Pancreas (tissue), 10 donors: ENCODE measurements at regions not wholly inside any gene's neighbourhood (a gene's known extent, or its start where the extent isn't known, plus 50 kb on each side); places are given as distances from the start of the nearest gene placed in this dataset.

Experiments
- ATAC-seq, 4 donors: fragments of 200-7000 bp; cut with Tn5 transposase; one replicate each; pipeline versions ENCODE4 v1.8.0 to v1.9.1; 2020; ENCODE audit warnings: mild to moderate bottlenecking in 4 of 4, moderate library complexity in 4 of 4
- DNase-seq, 6 donors: peaks; one replicate each; pipeline ENCODE4 v3.0.0-alpha.2; 2020
- FAIRE-seq: peaks from 2 replicates; lab custom pipeline; 2012; peaks lifted over from hg19 to GRCh38; lab: Jason Lieb, UNC
- H3K27ac ChIP-seq, 4 donors: fragments of 200-600 bp; sonication (generic); 1 replicate in 3 of 4; 2 replicates in 1 of 4; pipeline versions ENCODE4 v1.5.0 to v1.8.0; 2020
- H3K27me3 ChIP-seq, 4 donors: fragments of 200-600 bp; one replicate each; pipeline ENCODE4 v1.8.0; 2021
- H3K36me3 ChIP-seq, 3 donors: fragments of 200-600 bp; sonication (generic) in 1 of 3; one replicate each; pipeline versions ENCODE4 v1.5.0 to v1.8.0; 2020 to 2021
- H3K4me1 ChIP-seq, 3 donors: fragments of 200-600 bp; one replicate each; pipeline ENCODE4 v1.8.0; 2021
- H3K4me3 ChIP-seq, 4 donors: fragments of 200-600 bp; sonication (generic) in 2 of 4; one replicate each; pipeline versions ENCODE4 v1.5.0 to v1.8.0; 2020 to 2021
- H3K9me3 ChIP-seq, 4 donors: fragments of 200-600 bp; one replicate each; pipeline ENCODE4 v1.8.0; 2021
- WGBS, 2 donors: extraction: QIAGEN DNeasy Blood & Tissue Kit; methylation state at CpG; one replicate each; pipeline ENCODE4 v1.1.7; 2013; 5-methylcytosine and 5-hydroxymethylcytosine counted together
- intact Hi-C, 3 donors: fragments of 100-400 bp; cut with DNase I; formaldehyde crosslinking; loops; one replicate each; pipeline versions ENCODE4 v1.11.1 to v1.14.2; 2022
- TF ChIP-seq, protein P1 (sequence below), 4 donors: fragments of 200-600 bp; sonication (generic) in 3 of 4; IDR thresholded peaks; one replicate each; pipeline versions ENCODE4 v1.5.0 to v1.8.0; 2021; ENCODE audit warnings: antibody characterized with exemption in 4 of 4
- donor health status: healthy with polysubstance abuse.
- donor health status: DM: no; HTN: no; CAD: no; lungs with moderate emphysema.
- donor health status: DM: no; HTN: no; CAD: no.
- donor health status: control.
- donor health status: control.
- donor health status: Bipolar disorder and iron deficiency.
- donor health status: DM: yes; HTN: yes; CAD: no.
- donor health status: DM: no; HTN: no; CAD: no.
- donor health status: DM: no; HTN: no; CAD: no.
- donor health status: DM: yes; HTN: yes; CAD: no.

DNA sequence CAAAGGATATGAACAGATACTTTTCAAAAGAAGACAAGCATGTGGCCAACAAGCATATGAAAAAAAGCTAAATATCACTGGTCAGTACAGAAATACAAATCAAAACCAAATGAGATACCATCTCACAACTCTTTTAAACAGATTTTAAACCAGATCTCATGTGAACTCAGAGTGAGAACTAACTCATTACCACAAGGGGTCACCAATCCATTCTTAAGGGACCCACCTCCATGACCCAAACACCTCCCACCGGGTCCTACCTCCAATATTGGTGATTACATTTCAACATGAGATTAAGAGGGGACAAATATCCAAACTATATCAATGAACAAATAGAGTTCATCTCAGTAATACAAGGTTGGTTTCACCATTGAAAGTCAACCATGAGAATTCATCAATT lies 319.8 kb upstream of the GULP1 start:
- TF ChIP-seq, protein P1, sequence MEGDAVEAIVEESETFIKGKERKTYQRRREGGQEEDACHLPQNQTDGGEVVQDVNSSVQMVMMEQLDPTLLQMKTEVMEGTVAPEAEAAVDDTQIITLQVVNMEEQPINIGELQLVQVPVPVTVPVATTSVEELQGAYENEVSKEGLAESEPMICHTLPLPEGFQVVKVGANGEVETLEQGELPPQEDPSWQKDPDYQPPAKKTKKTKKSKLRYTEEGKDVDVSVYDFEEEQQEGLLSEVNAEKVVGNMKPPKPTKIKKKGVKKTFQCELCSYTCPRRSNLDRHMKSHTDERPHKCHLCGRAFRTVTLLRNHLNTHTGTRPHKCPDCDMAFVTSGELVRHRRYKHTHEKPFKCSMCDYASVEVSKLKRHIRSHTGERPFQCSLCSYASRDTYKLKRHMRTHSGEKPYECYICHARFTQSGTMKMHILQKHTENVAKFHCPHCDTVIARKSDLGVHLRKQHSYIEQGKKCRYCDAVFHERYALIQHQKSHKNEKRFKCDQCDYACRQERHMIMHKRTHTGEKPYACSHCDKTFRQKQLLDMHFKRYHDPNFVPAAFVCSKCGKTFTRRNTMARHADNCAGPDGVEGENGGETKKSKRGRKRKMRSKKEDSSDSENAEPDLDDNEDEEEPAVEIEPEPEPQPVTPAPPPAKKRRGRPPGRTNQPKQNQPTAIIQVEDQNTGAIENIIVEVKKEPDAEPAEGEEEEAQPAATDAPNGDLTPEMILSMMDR (IDR thresholded peaks at IDR 0.05): no peak
- no peak for DNase-seq
- no peak for ATAC-seq
- 44 to 45% methylated on average over 1 of the region's 1 CpG for WGBS, 2 donors
- no peaks in the 10 kb centered on the region for H3K4me1 ChIP-seq
- no peak overlapping the region for H3K4me3 ChIP-seq
- no peaks in the 10 kb centered on the region for H3K27me3 ChIP-seq
- H3K27ac ChIP-seq: no peak overlapping the region
- FAIRE-seq: no peak
- intact Hi-C loops: no loop called here
- H3K9me3 ChIP-seq: no peaks in the 10 kb centered on the region
- no peaks in the 10 kb centered on the region for H3K36me3 ChIP-seq

DNA sequence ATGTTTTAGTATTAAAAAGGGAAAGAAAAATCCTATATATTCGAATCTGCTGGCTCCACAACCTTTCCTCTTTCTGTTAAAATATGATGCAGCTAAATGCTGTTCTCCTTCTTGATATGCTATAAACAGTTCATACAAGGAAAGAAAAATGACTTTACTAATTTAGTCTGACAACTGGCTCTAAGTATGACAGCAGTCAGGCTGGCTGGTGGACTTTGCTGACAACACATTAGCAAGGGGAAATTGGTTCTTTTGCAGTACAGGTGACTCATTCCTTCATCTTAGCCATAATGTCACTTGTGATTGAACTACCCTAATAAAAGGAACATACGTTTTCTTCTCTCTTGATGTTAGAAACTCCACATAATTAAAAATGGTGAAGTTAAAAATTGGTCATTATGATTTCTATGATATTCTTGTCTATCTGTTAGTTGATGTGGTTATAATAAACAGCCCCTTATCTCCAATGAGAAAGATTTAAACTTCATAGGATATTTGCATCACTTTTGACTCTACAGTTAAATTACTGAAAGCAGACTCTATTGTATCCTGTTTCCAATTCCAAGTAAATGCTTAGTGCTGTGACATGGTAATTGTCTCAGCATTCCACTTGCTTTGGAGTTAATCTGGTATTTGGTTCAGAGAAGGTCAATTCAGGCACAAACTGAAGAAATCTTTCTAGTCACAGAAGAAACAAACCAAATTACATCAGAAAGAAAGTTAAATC lies 315.3 kb upstream of the GULP1 start:
- WGBS, 2 donors: 83% methylated on average over 2 of the region's 2 CpGs
- FAIRE-seq: no peak
- H3K36me3 ChIP-seq: no peaks in the 10 kb centered on the region
- H3K4me1 ChIP-seq: no peaks in the 10 kb centered on the region
- no peak overlapping the region for H3K4me3 ChIP-seq
- no peaks in the 10 kb centered on the region for H3K9me3 ChIP-seq
- intact Hi-C loops: no loop called here
- ATAC-seq: no peak
- no peaks in the 10 kb centered on the region for H3K27me3 ChIP-seq
- H3K27ac ChIP-seq: no peak overlapping the region
- TF ChIP-seq, protein P1 (IDR thresholded peaks at IDR 0.05): no peak
- DNase-seq: no peak

DNA sequence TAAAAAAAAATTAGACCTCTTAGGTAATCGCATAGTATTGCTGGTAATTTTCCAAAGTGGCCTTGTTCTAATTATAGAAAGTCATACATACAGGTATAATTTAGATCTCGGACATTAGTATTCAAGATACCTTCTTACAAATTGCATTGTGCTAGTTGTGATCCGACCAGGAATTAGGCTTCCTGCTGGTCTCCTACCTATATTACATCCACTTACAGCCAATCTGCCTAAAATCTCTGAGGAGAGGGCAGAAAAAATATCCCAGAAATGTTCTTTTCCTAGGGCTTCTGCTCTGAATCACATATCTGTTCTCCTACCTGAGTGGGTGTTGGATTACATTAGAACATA lies 314.7 kb upstream of the GULP1 start:
- 43 to 56% methylated on average over 3 of the region's 3 CpGs for WGBS, 2 donors
- TF ChIP-seq, protein P1 (IDR thresholded peaks at IDR 0.05): no peak
- Histone ChIP-seq H3K27ac (no peak overlapping the region), H3K4me3 (no peak overlapping the region), H3K4me1 (no peaks in the 10 kb centered on the region), H3K27me3 (no peaks in the 10 kb centered on the region), H3K36me3 (no peaks in the 10 kb centered on the region), H3K9me3 (no peaks in the 10 kb centered on the region)
- ATAC-seq (no peak), FAIRE-seq (no peak), DNase-seq (no peak)
- intact Hi-C loops: no loop called here

DNA sequence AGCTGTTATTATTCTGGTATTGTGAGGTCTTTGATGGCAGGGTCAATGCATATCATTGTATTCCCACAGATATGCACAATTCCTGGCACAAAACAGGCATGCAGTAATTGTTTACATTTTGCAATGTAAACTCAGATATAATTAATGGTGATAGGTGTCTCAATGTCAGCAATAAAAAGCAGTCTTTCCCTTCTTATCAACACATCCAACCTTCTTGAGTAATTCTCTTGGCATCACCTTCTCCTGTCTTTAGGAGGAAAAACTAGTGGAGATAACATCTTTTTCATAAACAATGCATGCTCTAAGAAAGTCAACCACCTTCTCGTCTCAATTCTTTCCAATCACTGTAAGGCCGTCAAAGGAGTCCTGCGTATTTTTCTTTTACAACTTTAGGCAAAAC lies 313.3 kb upstream of the GULP1 start:
- H3K4me3 ChIP-seq: no peak overlapping the region
- FAIRE-seq (no peak), DNase-seq (no peak), ATAC-seq (peak in 1 of 4 donors; percentile 60)
- intact Hi-C loops: no loop called here
- peaks cover 0 to 8% (median 7%) of the 10 kb centered on the region in 3 donors for H3K4me1 ChIP-seq
- 53 to 55% methylated on average over 3 of the region's 3 CpGs for WGBS, 2 donors
- H3K27ac ChIP-seq: no peak overlapping the region
- TF ChIP-seq, protein P1 (IDR thresholded peaks at IDR 0.05): no peak
- H3K27me3 ChIP-seq: no peaks in the 10 kb centered on the region
- no peaks in the 10 kb centered on the region for H3K9me3 ChIP-seq
- H3K36me3 ChIP-seq: no peaks in the 10 kb centered on the region

DNA sequence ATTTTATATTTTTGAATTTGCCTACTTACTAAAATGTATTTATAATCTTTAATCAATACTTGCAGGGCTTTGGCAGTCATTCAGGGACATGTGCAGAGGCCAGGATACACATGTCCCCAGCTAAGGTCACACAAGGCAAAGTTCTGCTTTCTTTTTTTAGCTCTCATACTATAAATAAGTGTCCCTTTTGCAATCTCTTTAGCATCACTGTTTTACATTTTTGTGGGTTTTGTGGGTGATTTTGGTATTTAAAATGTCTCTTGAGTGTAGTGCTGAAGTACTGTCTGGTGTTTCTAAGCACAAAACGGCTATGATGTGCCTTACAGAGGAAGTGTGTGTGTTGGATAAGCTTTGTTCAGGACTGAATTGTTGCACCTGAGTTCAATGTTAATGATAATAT lies 309.0 kb upstream of the GULP1 start:
- no peak overlapping the region for H3K27ac ChIP-seq
- TF ChIP-seq, protein P1 (IDR thresholded peaks at IDR 0.05): no peak
- H3K36me3 ChIP-seq: no peaks in the 10 kb centered on the region
- no peaks in the 10 kb centered on the region for H3K9me3 ChIP-seq
- WGBS, 2 donors: 13 to 16% methylated on average over 1 of the region's 1 CpG
- no peaks in the 10 kb centered on the region for H3K27me3 ChIP-seq
- H3K4me1 ChIP-seq: peaks cover 0 to 9% (median 7%) of the 10 kb centered on the region in 3 donors
- no peak overlapping the region for H3K4me3 ChIP-seq
- ATAC-seq (peak; percentile 80 to 89 (median 87)), DNase-seq (peak in 4 of 6 donors; percentile 26 to 50 (median 34)), FAIRE-seq (no peak)
- intact Hi-C loops: no loop called here
